CD4-positive, alpha-beta T cell (primary cell): ENCODE measurements at regions not wholly inside any gene's neighbourhood (a gene's known extent, or its start where the extent isn't known, plus 50 kb on each side); places are given as distances from the start of the nearest gene placed in this dataset.

Source experiments
- ATAC-seq: fragments of 200-7000 bp; cut with Tn5 transposase; one replicate; pipeline ENCODE4 v1.10.0; 2022; ENCODE audit warnings: mild to moderate bottlenecking; ENCODE audit not compliant: poor library complexity
- CTCF ChIA-PET: fragments of 350-600 bp; sonication (Branson Sonifier 250); formaldehyde crosslinking; loops from one replicate; lab custom pipeline; 2021; ENCODE audit warnings: antibody characterized with exemption, inconsistent platforms; lab: Charles Lee
- POLR2A ChIA-PET: fragments of 350-600 bp; sonication (Branson Sonifier 250); formaldehyde crosslinking; loops from one replicate; lab custom pipeline; 2021; ENCODE audit warnings: antibody characterized with exemption, inconsistent platforms; lab: Charles Lee
- DNase-seq, 14 experiments: peaks; one replicate each; pipeline ENCODE4 v3.0.0-alpha.2; 2013 to 2020; ENCODE audit warnings: mixed read lengths in 2 of 14
- H3K27ac ChIP-seq, 2 donors: one replicate each; pipeline versions ENCODE4 v1.5.1 to v1.7.0; 2013; ENCODE audit warnings: low read length in 2 of 2, low read depth in 1 of 2, mild to moderate bottlenecking in 1 of 2
- H3K27me3 ChIP-seq, 2 experiments: 1 replicate in 1 of 2; 2 replicates in 1 of 2; pipeline versions ENCODE4 v1.6.1 to v1.7.0; 2013; ENCODE audit warnings: low read length in 2 of 2, control low read depth in 1 of 2, mild to moderate bottlenecking in 1 of 2, moderate library complexity in 1 of 2; ENCODE audit not compliant: insufficient read depth in 2 of 2, control insufficient read depth in 1 of 2
- H3K36me3 ChIP-seq: one replicate; pipeline ENCODE4 v1.6.1; 2013; ENCODE audit warnings: low read length, control low read depth; ENCODE audit not compliant: insufficient read depth
- H3K4me1 ChIP-seq: one replicate; pipeline ENCODE4 v1.6.1; 2013; ENCODE audit warnings: low read length, control low read depth; ENCODE audit not compliant: insufficient read depth
- H3K4me3 ChIP-seq: one replicate; pipeline ENCODE4 v1.5.1; 2013; ENCODE audit warnings: mild to moderate bottlenecking, low read length, moderate library complexity
- H3K9me3 ChIP-seq, 2 experiments: 1 replicate in 1 of 2; 2 replicates in 1 of 2; pipeline versions ENCODE4 v1.6.1 to v1.7.0; 2013; ENCODE audit warnings: low read length in 2 of 2, mild to moderate bottlenecking in 2 of 2, control low read depth in 1 of 2, moderate library complexity in 1 of 2; ENCODE audit not compliant: control insufficient read depth in 1 of 2, insufficient read depth in 1 of 2
- H3K27ac Mint-ChIP-seq: one replicate; pipeline ENCODE4 v1.8.0; 2020; ENCODE audit warnings: mixed read lengths
- H3K27me3 Mint-ChIP-seq: one replicate; pipeline ENCODE4 v1.8.0; 2021; ENCODE audit warnings: mixed read lengths
- H3K36me3 Mint-ChIP-seq: one replicate; pipeline ENCODE4 v1.8.0; 2021; ENCODE audit warnings: low read depth, mixed read lengths
- H3K4me1 Mint-ChIP-seq: one replicate; pipeline ENCODE4 v1.8.0; 2021; ENCODE audit warnings: low read depth, mixed read lengths
- H3K4me3 Mint-ChIP-seq: one replicate; pipeline ENCODE4 v1.8.0; 2020; ENCODE audit warnings: mild to moderate bottlenecking, mixed read lengths
- H3K9me3 Mint-ChIP-seq: one replicate; pipeline ENCODE4 v1.8.0; 2020; ENCODE audit warnings: mixed read lengths
- CTCF ChIP-seq: fragments of 200-600 bp; IDR thresholded peaks from one replicate; pipeline ENCODE4 v1.8.0; 2022; ENCODE audit warnings: antibody characterized with exemption, mild to moderate bottlenecking
- intact Hi-C, 2 experiments: fragments of 100-400 bp; cut with DNase I in 1 of 2; cut with micrococcal nuclease in 1 of 2; formaldehyde crosslinking; loops; one replicate each; pipeline versions ENCODE4 v1.15.1 to v1.9.0; 2023 to 2025; cut with DNase I, micrococcal nuclease

- H3K4me1 ChIP-seq: no peaks in the 10 kb centered on the region
- no peak for DNase-seq
- H3K4me3 ChIP-seq: no peak overlapping the region
- H3K4me3 Mint-ChIP-seq: no peak overlapping the region
- ChIA-PET CTCF (no interaction called here), POLR2A (no interaction called here)
- H3K27ac ChIP-seq: no peak overlapping the region
- intact Hi-C loops: no loop called here
- ATAC-seq: no peak
- H3K27ac Mint-ChIP-seq: no peak overlapping the region
- H3K27me3 ChIP-seq: no peaks in the 10 kb centered on the region
- H3K4me1 Mint-ChIP-seq: no peaks in the 10 kb centered on the region
- H3K36me3 Mint-ChIP-seq: no peaks in the 10 kb centered on the region
- H3K36me3 ChIP-seq: no peaks in the 10 kb centered on the region
- H3K9me3 Mint-ChIP-seq: peaks cover 7% of the 10 kb centered on the region
- H3K9me3 ChIP-seq: no peaks in the 10 kb centered on the region
- H3K27me3 Mint-ChIP-seq: no peaks in the 10 kb centered on the region
- TF ChIP-seq CTCF: no peak
Observed at GRCh38 chr18:64620971-64621560, 472.2 kb upstream of the LINC00305 start.

GRCh38 chr18:64618390-64618789, 469.5 kb upstream of the LINC00305 start:
- Histone ChIP-seq H3K4me1 (no peaks in the 10 kb centered on the region), H3K4me3 (no peak overlapping the region), H3K36me3 (no peaks in the 10 kb centered on the region), H3K27me3 (no peaks in the 10 kb centered on the region), H3K9me3 (no peaks in the 10 kb centered on the region), H3K27ac (no peak overlapping the region)
- no peak for TF ChIP-seq CTCF
- H3K27ac Mint-ChIP-seq: no peak overlapping the region
- CTCF ChIA-PET: no interaction called here
- H3K4me3 Mint-ChIP-seq: no peak overlapping the region
- POLR2A ChIA-PET: no interaction called here
- intact Hi-C loops: no loop called here
- H3K36me3 Mint-ChIP-seq: no peaks in the 10 kb centered on the region
- H3K27me3 Mint-ChIP-seq: no peaks in the 10 kb centered on the region
- no peaks in the 10 kb centered on the region for H3K4me1 Mint-ChIP-seq
- ATAC-seq: no peak
- peaks cover 7% of the 10 kb centered on the region for H3K9me3 Mint-ChIP-seq
- DNase-seq: no peak

- intact Hi-C loops: no loop called here
- no peak for TF ChIP-seq CTCF
- Mint-ChIP-seq H3K4me3 (no peak overlapping the region), H3K36me3 (no peaks in the 10 kb centered on the region), H3K27me3 (no peaks in the 10 kb centered on the region), H3K27ac (no peak overlapping the region), H3K9me3 (peaks cover 4% of the 10 kb centered on the region), H3K4me1 (no peaks in the 10 kb centered on the region)
- Histone ChIP-seq H3K27me3 (no peaks in the 10 kb centered on the region), H3K4me1 (no peaks in the 10 kb centered on the region), H3K4me3 (no peak overlapping the region), H3K27ac (no peak overlapping the region), H3K36me3 (no peaks in the 10 kb centered on the region), H3K9me3 (no peaks in the 10 kb centered on the region)
- POLR2A ChIA-PET: no interaction called here
- DNase-seq (no peak), ATAC-seq (no peak)
- CTCF ChIA-PET: no interaction called here
Observed at GRCh38 chr18:64615021-64615420, 466.1 kb upstream of the LINC00305 start.
